ENCODE measurements at regions not wholly inside any gene's neighbourhood (a gene's known extent, or its start where the extent isn't known, plus 50 kb on each side); places are given as distances from the start of the nearest gene placed in this dataset.

DNA sequence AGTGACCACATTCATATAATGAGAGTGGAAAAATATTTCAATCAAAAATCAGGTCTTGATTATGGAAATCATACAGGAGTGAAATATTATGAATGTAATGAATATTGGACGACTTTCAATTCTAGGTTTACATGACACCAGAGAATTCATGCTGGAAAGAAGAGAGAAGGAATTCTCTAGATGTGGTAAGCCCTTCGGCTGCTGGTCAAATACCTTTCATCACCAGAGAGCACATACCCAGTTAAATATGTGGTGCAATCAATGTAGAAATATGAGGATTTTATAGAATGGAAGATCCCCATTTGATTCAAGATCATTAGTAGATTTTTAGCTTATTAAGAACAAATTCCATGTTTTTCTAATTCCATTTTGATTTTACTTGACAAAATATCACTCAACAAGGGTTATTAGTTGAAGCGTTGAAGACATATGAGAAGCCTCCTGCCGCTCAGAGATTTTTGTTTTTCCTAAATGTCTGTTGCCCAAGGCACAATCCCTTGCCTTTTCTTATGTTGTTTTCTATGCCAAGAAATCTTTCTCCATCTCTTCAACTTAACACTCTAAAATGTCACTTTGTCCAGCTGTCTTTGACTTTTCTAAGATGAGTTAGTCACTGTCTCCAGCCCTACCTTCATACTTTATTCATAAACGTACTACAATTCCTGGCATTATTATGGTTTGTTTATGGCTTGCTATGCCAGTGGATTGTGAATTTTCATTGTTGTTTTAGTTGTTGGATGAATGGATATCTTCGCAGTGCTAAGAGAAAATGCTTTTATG, 72.8 kb upstream of the ZDHHC17 start:
- TF ChIP-seq POLR2A (IDR thresholded peaks at IDR 0.05; ENCODE audit: low read depth, low read length) (no peak), POLR2AphosphoS5 (IDR thresholded peaks at IDR 0.05; ENCODE audit: low read depth, low read length) (no peak), TAF1 (IDR thresholded peaks at IDR 0.05; ENCODE audit: low read depth, low read length) (no peak), PAX5 (IDR thresholded peaks at IDR 0.05; ENCODE audit: insufficient read depth, low read length, severe bottlenecking) (no peak), POU2F2 (IDR thresholded peaks at IDR 0.05; ENCODE audit: low read depth, low read length) (no peak), SPI1 (IDR thresholded peaks at IDR 0.05; ENCODE audit: low read depth, low read length) (no peak)
